ENCODE measurements at regions not wholly inside any gene's neighbourhood (a gene's known extent, or its start where the extent isn't known, plus 50 kb on each side); places are given as distances from the start of the nearest gene placed in this dataset.

DNA sequence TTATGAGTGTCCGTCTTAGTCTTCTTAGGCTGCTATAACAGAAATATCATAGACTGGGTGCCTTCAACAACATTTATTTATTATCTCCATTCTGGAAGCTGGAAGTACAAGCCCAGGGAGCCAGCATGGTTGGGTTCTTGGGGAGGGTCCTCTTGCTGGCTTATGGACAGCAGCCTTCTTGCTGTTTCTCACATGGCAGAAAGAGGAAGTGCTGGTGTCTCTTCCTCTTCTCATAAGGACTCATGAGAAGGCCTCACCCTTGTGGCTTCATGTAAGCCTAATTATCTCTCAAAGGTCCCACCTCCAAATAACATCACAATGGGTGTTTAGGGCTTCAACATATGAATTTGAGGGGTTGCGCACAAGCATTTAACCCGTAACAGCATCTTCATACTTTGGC is 207.0 kb upstream of the COX10 start:
- Mint-ChIP-seq H3K4me3 (no peak overlapping the region), H3K4me1 (peaks cover 0 to 9% (median 6%) of the 10 kb centered on the region in 4 donors), H3K27ac (peak overlapping the region in 1 of 10 donors; percentile 29), H3K27me3 (no peaks in the 10 kb centered on the region), H3K9me3 (peaks cover 2 to 30% (median 18%) of the 10 kb centered on the region in 9 donors), H3K36me3 (peaks cover 2 to 21% (median 9%) of the 10 kb centered on the region in 3 donors)
- ATAC-seq (no peak), DNase-seq (no peak)
- POLR2A ChIA-PET = no interaction called here

DNA sequence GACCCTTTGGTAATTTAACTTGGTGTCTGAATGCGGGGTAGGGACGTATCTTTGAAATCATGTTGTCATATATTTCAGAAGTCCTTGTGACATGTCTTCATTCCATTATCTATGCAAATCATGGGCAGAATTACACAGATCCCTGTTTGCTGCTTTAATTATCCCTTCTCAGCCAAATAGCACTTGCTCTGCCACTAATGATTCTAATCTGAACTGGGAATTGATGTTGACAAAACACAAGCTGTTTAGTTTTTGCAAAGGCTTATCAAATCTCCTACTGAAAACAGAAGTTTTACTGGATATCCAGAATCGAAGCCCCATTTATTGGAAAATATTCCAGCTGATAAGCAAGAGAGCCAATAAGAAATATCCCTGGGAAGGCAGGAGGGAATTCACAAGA is 205.9 kb upstream of the COX10 start:
- ATAC-seq = no peak
- Mint-ChIP-seq H3K27me3 (no peaks in the 10 kb centered on the region), H3K36me3 (peaks cover 2 to 11% (median 5%) of the 10 kb centered on the region in 3 donors), H3K4me3 (no peak overlapping the region), H3K9me3 (peaks cover under 1 to 19% (median 7%) of the 10 kb centered on the region in 9 donors), H3K27ac (no peak overlapping the region), H3K4me1 (peaks cover 0 to 9% (median 6%) of the 10 kb centered on the region in 4 donors)
- no peak for DNase-seq
- POLR2A ChIA-PET = no interaction called here

GRCh38 chr17:13864521-13864920 is 204.8 kb upstream of the COX10 start:
- Mint-ChIP-seq H3K4me1 (peaks cover 0 to 9% (median 6%) of the 10 kb centered on the region in 4 donors), H3K4me3 (no peak overlapping the region), H3K27ac (no peak overlapping the region), H3K9me3 (peaks cover 0 to 16% (median 7%) of the 10 kb centered on the region in 9 donors), H3K36me3 (peaks cover 2 to 6% (median 5%) of the 10 kb centered on the region in 3 donors), H3K27me3 (no peaks in the 10 kb centered on the region)
- ATAC-seq (no peak), DNase-seq (no peak)
- POLR2A ChIA-PET = no interaction called here

DNA sequence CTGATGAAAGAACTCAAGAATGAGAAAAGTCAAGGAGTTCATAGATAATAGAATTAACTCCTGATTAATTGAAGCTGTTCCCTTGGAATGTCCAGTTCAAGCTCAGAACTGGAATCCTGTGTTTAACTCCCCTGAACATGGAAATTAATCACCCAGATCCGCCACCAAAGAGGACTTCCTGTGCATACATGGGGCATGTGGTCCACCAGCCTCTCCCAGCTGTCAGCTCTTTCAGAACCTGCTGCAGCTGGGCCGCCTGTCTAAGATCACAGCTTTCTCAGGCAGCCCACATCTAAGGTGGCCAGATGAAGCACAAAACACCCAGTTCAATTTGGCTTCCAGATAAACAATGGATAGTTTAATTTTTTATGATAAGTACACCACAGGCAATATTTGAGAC is 203.7 kb upstream of the COX10 start:
- Mint-ChIP-seq H3K9me3 (peaks cover 0 to 16% (median 2%) of the 10 kb centered on the region in 9 donors), H3K4me3 (no peak overlapping the region), H3K4me1 (peaks cover 0 to 9% (median 6%) of the 10 kb centered on the region in 4 donors), H3K36me3 (peaks cover 2 to 5% (median 5%) of the 10 kb centered on the region in 3 donors), H3K27me3 (no peaks in the 10 kb centered on the region), H3K27ac (no peak overlapping the region)
- ATAC-seq (peak in 1 of 2 donors; percentile 25), DNase-seq (no peak)
- POLR2A ChIA-PET = no interaction called here

GRCh38 chr17:13869331-13869940 is 199.9 kb upstream of the COX10 start:
- H3K4me1 Mint-ChIP-seq = peaks cover 0 to 5% (median 4%) of the 10 kb centered on the region in 4 donors
- H3K27ac Mint-ChIP-seq = peak overlapping the region in 1 of 10 donors; percentile 40
- H3K4me3 Mint-ChIP-seq = no peak overlapping the region
- H3K27me3 Mint-ChIP-seq = no peaks in the 10 kb centered on the region
- no peak for DNase-seq
- no peak for ATAC-seq
- H3K36me3 Mint-ChIP-seq = peaks cover 6 to 9% (median 9%) of the 10 kb centered on the region in 3 donors
- peaks cover 0 to 3% (median 0%) of the 10 kb centered on the region in 9 donors for H3K9me3 Mint-ChIP-seq
- POLR2A ChIA-PET = no interaction called here

GRCh38 chr17:13871261-13871660 is 198.0 kb upstream of the COX10 start:
- no peaks in the 10 kb centered on the region for H3K27me3 Mint-ChIP-seq
- H3K4me3 Mint-ChIP-seq = no peak overlapping the region
- H3K4me1 Mint-ChIP-seq = peaks cover 0 to under 1% (median 0%) of the 10 kb centered on the region in 4 donors
- H3K27ac Mint-ChIP-seq = no peak overlapping the region
- peaks cover 6 to 9% (median 9%) of the 10 kb centered on the region in 3 donors for H3K36me3 Mint-ChIP-seq
- ATAC-seq (no peak), DNase-seq (no peak)
- POLR2A ChIA-PET = no interaction called here
- H3K9me3 Mint-ChIP-seq = peaks cover 0 to 3% (median 0%) of the 10 kb centered on the region in 9 donors

GRCh38 chr17:13874134-13874533 is 195.2 kb upstream of the COX10 start:
- no peak overlapping the region for H3K4me3 Mint-ChIP-seq
- no peak overlapping the region for H3K27ac Mint-ChIP-seq
- POLR2A ChIA-PET = no interaction called here
- ATAC-seq = no peak
- H3K27me3 Mint-ChIP-seq = no peaks in the 10 kb centered on the region
- no peak for DNase-seq
- peaks cover 0 to 3% (median 0%) of the 10 kb centered on the region in 9 donors for H3K9me3 Mint-ChIP-seq
- peaks cover 3 to 16% (median 11%) of the 10 kb centered on the region in 3 donors for H3K36me3 Mint-ChIP-seq
- H3K4me1 Mint-ChIP-seq = no peaks in the 10 kb centered on the region

GRCh38 chr17:13874817-13875216 is 194.5 kb upstream of the COX10 start:
- ATAC-seq (no peak), DNase-seq (no peak)
- H3K9me3 Mint-ChIP-seq = peaks cover 0 to 3% (median 0%) of the 10 kb centered on the region in 9 donors
- no peaks in the 10 kb centered on the region for H3K4me1 Mint-ChIP-seq
- H3K27ac Mint-ChIP-seq = no peak overlapping the region
- peaks cover 3 to 21% (median 13%) of the 10 kb centered on the region in 3 donors for H3K36me3 Mint-ChIP-seq
- POLR2A ChIA-PET = no interaction called here
- H3K4me3 Mint-ChIP-seq = no peak overlapping the region
- no peaks in the 10 kb centered on the region for H3K27me3 Mint-ChIP-seq

GRCh38 chr17:13879961-13880466 is 189.3 kb upstream of the COX10 start:
- Mint-ChIP-seq H3K9me3 (peaks cover 0 to 15% (median 0%) of the 10 kb centered on the region in 9 donors), H3K4me1 (no peaks in the 10 kb centered on the region), H3K27ac (no peak overlapping the region), H3K4me3 (no peak overlapping the region), H3K36me3 (peaks cover 9 to 28% (median 12%) of the 10 kb centered on the region in 3 donors), H3K27me3 (no peaks in the 10 kb centered on the region)
- ATAC-seq (no peak), DNase-seq (no peak)
- POLR2A ChIA-PET = no interaction called here

DNA sequence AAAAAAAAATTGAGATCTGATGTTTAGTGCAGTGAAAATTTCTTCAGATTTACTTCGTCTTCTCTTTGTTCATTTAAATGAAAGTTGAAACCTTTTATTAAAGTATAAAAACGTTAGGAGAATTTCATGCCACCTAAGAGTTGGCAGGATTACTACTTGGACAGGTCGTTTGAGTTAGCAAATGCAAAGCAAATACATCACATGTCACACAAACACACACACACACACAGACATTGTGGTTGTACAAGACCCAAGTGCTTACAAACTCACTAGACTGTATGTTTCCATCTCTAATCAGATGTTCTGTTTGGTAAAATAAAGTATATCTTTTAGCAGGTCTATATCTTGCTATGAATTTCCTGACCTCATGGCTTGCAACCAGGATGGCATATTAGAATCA is 185.6 kb upstream of the COX10 start:
- no peaks in the 10 kb centered on the region for H3K27me3 Mint-ChIP-seq
- H3K9me3 Mint-ChIP-seq = peaks cover 0 to 15% (median 0%) of the 10 kb centered on the region in 9 donors
- H3K36me3 Mint-ChIP-seq = peaks cover 9 to 24% (median 12%) of the 10 kb centered on the region in 3 donors
- H3K4me1 Mint-ChIP-seq = no peaks in the 10 kb centered on the region
- H3K4me3 Mint-ChIP-seq = no peak overlapping the region
- no peak for DNase-seq
- no peak overlapping the region for H3K27ac Mint-ChIP-seq
- POLR2A ChIA-PET = no interaction called here
- ATAC-seq = no peak

- DNase-seq = no peak
- Mint-ChIP-seq H3K27me3 (no peaks in the 10 kb centered on the region), H3K9me3 (peaks cover 0 to 15% (median 0%) of the 10 kb centered on the region in 9 donors), H3K4me3 (no peak overlapping the region), H3K27ac (no peak overlapping the region), H3K36me3 (peaks cover 4 to 23% (median 12%) of the 10 kb centered on the region in 3 donors), H3K4me1 (no peaks in the 10 kb centered on the region)
- no peak for ATAC-seq
- POLR2A ChIA-PET = no interaction called here
Measured at GRCh38 chr17:13884347-13884746, 185.0 kb upstream of the COX10 start.

- Mint-ChIP-seq H3K4me1 (no peaks in the 10 kb centered on the region), H3K36me3 (peaks cover 0 to 12% (median 6%) of the 10 kb centered on the region in 3 donors), H3K27me3 (no peaks in the 10 kb centered on the region), H3K27ac (no peak overlapping the region), H3K9me3 (peaks cover 0 to 15% (median 0%) of the 10 kb centered on the region in 9 donors), H3K4me3 (no peak overlapping the region)
- ATAC-seq = no peak
- no peak for DNase-seq
- POLR2A ChIA-PET = no interaction called here
Measured at GRCh38 chr17:13885550-13885949, 183.8 kb upstream of the COX10 start.

DNA sequence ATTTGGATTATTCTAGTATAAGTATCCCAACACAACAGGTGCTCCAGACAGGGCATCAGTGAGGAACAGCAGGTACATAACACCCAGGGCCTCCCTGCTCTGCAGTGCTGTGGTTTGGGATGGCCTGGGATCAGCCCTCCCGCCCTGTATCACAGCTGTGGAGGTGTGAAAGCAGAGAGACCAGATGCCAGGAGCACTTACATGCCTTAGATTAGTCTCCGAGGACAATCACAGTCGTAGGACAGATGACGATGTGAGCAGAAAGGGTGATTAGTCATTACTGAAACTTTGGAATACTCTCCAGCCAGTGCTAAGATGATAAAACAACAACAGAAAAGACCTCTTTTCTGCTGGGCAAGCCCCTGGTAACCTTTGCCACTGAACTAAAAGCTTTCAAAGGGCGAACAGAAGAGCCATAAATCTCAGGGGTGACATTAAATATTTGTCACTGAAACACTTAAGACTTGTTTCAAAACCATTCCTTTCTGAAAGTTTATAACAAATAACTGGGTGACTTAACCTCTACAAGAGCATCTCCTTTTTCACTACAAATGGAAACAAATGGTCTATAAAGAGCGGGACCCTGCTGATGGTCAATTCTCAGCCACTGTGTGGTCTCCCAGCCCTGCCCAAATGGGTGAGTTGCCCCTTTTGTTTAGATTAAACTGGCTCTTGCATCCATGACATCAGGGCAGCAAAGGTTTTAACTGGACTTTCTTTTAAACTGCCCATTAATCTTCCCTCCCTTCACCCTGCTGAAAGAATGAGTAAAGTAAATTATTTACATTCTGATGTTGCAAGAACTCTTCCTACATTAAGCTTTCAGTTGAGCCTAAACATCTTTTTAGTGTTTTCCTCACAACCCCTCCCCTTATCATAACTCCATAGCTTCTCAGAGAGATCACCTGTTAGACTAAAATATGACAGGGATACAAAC is 183.1 kb upstream of the COX10 start:
- DNase-seq (no peak), ATAC-seq (no peak)
- Mint-ChIP-seq H3K27me3 (no peaks in the 10 kb centered on the region), H3K27ac (no peak overlapping the region), H3K4me3 (no peak overlapping the region), H3K9me3 (peaks cover 0 to 15% (median 0%) of the 10 kb centered on the region in 9 donors), H3K36me3 (peaks cover 0 to 14% (median 5%) of the 10 kb centered on the region in 3 donors), H3K4me1 (no peaks in the 10 kb centered on the region)
- POLR2A ChIA-PET = no interaction called here

All from naive thymus-derived CD8-positive, alpha-beta T cell (primary cell).